Stimulated activated CD4-positive, alpha-beta T cell treated with anti-CD3 and anti-CD28 coated beads, TNF-alpha, amount 100 ng/mL, for 24 hours (primary cell): ENCODE measurements at regions not wholly inside any gene's neighbourhood (a gene's known extent, or its start where the extent isn't known, plus 50 kb on each side); places are given as distances from the start of the nearest gene placed in this dataset.
"Not testable (repeated sequence)": the region's sequence is repeated elsewhere in the genome, so short reads cannot be mapped to it uniquely, and the experiment has no call there.

ENCODE experiments used
- DNase-seq, 3 experiments: peaks; one replicate each; pipeline ENCODE4 v3.0.0-alpha.2; 2020; ENCODE audit warnings: low read depth in 3 of 3

- no peak for DNase-seq
Observed at GRCh38 chr7:41578700-41579099, 124.2 kb downstream of the INHBA start.

- no peak for DNase-seq
Observed at GRCh38 chr7:41576166-41576565, 126.7 kb downstream of the INHBA start.

DNA sequence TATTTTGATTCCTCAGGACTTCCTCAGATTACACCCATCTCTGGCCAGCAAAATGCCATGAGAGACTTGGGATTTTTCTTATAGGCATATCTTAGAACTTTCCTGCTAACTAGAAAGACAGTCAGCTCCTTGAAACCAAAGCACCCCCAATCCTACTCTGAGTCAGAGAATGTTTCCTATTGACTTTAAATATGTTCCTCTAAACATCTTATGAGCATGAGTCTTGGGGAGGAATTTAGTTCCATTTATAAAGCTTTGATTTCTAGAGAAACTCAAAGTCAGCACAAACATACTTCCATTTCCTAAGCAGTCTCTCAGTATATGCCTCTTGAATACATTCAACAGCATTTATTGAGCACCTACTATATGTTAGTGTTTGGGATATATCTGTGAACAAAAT is 128.5 kb downstream of the INHBA start:
- no peak for DNase-seq

DNA sequence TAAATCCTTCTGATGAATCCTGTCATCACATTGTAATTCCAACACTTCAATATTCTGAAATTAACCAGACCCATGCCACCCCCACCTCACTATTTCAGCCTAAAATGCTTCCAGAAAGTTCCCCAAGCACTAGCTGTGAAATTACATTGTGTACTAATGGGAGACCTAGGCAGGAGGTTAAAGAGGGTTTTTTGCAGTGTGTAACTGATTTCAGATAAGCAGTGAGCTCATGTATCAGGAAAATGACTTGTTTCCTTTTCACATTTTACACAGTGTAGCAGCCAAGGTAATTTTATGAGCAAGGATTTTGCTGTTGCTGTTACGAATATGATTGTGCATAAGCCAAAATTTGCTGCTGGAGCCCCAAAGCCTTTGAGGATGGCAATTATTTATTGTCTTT is 129.0 kb downstream of the INHBA start:
- DNase-seq = no peak

DNA sequence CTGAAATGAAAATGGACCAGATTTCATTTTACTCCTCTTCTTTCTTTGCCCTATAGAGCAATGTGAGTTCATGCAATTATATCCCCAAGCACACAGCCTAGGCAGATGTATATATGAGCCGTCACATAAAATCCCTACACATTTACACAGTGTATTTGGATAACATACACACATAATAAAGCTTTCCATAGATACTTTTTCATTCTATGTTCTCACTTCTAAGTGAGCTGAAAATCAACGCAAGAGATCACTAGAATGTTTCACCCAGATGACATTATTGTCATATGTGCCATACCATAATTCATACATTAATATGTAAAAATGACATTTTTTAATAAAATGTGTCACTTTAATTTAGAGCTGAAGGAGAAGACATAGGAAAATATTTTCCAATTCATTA is 129.4 kb downstream of the INHBA start:
- no peak for DNase-seq

- no peak for DNase-seq
Observed at GRCh38 chr7:41573015-41573414, 129.9 kb downstream of the INHBA start.

- no peak for DNase-seq
Observed at GRCh38 chr7:41571573-41571972, 131.3 kb downstream of the INHBA start.

DNA sequence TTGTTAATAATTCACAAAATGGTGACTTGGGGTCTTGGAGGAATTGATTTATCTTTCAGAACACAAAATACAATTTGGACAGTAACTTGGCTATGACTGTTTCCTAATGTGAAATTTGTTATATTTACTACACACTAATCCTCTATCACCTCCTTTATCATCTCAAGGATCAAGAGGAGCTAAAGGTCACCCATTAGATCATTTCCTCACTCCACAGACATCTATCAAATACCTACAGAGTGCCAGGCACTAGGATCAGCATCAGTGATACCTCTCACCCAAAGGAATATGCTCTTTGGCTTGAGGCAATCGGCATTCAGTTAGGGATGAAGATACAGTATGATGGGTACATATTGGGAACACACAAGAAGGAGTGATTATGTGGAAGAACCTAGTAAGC is 132.1 kb downstream of the INHBA start:
- no peak for DNase-seq

- DNase-seq = no peak
Observed at GRCh38 chr7:41568135-41568534, 134.8 kb downstream of the INHBA start.

DNA sequence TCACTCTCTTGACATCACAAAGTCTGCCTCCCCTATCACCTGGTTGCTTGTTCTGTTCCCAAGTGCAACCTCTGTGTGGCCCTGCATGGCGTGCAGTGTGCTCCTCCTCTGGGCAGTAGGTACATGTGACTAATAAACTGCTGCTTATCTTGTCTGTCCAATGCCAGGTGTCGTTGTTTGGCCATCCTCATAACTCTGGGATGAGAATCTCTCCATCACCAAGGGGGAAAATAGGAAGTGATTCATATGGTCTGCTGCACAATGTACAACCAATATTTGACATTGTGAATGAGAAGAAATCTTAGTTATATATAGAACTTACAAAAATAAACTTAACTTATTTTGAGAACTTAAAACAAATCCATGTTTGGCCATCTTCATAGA is 135.2 kb downstream of the INHBA start:
- no peak for DNase-seq

GRCh38 chr7:41567031-41567730 is 135.7 kb downstream of the INHBA start:
- no peak for DNase-seq

DNA sequence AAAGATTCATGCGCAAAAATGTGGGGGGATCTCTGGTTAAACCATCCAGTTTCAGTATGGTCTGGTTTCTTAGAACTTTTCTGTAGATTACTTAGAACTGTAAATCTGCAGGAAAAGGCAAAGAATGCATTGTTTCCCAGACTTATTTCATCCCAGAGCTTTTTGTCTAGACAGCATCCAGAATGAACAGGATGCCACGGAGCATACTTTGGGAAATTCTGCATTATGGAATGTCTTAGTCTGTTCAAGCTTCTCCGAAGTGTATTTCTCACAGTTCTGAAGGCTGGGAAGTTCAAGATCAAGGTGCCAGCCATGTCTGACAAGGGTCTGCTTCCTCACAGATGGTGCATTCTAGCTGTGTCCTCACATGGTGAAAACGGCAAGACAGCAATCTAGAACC is 136.3 kb downstream of the INHBA start:
- no peak for DNase-seq

DNA sequence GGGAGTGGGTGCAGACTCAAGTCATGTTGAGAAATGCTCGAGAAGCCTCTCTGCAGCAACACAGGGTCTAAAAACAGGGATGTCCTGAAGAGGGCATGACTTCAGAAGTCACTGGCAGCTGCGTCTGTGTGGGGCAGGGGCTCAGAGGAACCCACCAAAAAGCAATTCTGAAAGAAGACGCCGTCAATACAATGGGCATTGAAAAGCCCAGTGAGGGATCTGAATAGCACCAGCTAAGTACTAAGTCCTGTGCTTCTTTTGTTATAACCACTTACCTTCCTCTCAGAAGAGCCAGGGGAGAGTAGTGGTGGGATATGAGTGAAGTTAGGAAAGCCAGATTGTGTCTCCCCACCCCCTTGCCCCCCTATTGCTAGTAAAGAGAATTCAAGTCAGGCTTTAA is 137.2 kb downstream of the INHBA start:
- no peak for DNase-seq

DNA sequence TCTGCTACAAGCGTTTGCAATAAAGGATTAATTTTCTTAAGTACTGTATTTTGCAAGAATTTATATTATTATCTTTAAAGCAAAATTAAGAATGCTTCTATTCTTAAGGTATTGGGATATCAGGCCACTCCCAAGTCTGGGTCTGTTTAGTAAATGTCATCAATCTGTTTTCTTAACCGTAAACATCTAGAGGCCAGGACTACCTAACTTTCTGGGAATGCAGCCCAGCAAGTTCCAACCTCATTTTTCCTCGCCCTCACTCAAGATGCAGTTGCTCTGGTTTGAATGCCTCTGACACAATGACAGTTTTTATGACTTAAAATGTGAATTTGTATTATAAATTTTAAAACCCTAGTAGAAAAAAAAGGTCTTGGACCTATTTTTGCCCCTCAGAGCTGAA is 143.5 kb downstream of the INHBA start:
- DNase-seq = no peak

- DNase-seq = no peak
Observed at GRCh38 chr7:41554481-41554880, 148.4 kb downstream of the INHBA start.

DNA sequence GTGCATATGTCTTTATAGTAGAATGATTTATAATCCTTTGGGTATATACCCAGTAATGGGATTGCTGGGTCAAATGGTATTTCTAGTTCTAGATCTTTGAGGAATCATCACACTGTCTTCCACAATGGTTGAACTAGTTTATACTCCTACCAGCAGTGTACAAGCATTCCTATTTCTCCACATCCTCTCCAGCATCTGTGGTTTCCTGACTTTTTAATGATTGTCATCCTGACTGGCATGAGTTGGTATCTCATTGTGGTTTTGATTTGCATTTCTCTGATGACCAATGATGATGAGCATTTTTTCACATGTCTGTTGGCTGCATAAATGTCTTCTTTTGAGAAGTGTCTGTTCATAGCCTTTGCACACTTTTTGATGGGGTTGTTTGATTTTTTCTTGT is 152.8 kb downstream of the INHBA start:
- not testable (repeated sequence) for DNase-seq

GRCh38 chr7:41544241-41544640 is 158.6 kb downstream of the INHBA start:
- no peak for DNase-seq

- DNase-seq = no peak
Observed at GRCh38 chr7:41540601-41541000, 162.3 kb downstream of the INHBA start.

GRCh38 chr7:41538810-41539724 is 163.8 kb downstream of the INHBA start:
- no peak for DNase-seq

DNA sequence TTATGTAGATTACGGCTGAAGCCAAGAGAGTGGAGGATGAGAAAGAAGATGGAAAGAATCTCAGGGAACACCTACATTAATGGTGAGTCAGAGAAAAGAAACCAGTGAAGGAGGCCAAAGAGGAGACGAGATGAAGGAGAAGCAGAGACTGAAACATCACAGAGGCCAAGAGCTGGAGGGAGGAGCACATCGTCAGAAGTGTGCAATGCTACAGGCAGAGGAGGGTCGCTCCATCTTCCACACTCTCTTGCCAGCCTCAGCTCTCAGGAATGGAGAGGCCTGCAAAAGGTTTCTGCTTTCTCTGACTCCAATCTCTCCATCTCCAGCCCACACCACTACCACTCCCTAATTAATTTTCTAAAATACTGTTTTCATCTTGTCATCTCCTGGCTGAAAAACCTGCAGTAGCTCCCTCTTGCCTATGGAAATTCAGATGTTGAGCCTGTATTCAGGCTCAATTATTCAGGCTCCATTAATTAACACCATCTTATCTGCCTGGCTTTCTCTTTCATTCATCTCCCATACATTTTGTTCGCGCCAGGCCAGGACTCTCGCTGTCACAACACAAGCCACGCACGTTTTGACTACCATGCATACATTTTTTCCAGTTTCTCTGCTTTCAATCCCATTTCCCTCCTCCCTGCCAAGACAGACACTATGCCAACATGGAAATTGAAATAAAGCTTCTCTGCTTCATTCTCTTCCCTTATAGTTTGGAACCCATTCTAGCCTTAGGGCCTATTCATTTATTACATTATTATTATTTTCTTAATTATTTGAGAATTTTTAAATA is 165.8 kb downstream of the INHBA start:
- no peak for DNase-seq

DNA sequence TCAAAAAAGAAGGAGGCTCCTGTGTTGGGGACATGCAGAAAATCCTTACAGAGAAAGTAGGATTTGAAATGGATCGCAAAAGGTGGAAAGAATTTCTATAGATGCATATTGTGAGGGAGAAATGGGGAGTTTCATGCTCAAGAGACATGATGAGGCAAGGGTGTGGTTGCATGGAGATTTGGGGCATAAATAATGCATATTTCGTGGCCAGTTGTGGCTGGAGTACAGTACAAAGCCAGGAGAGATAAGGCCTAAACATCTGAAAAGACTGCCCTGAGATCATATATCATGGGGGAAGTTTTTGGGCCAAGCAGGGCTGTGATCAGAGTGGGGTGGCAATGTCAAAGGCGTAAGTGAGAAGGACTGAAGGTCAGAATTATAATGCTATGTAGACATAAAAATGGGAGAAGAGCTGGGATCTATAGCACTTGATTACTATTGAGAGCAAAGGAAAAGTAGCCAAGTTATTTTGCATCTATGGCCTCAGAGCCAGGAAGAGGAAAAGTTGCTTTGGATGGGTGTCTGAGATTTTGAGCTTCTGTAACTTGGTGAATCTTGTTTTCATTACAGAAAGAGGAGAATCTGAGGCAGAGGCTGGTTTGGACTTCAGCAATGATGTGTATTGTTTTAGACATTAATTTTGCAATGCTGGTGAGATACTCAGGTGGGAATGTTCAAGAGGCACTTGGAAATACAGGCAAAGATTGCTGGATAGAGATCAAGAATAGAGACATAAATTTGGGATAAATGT is 166.6 kb downstream of the INHBA start:
- no peak for DNase-seq

- no peak for DNase-seq
Observed at GRCh38 chr7:41529831-41530230, 173.1 kb downstream of the INHBA start.
